ENCODE measurements at regions not wholly inside any gene's neighbourhood (a gene's known extent, or its start where the extent isn't known, plus 50 kb on each side); places are given as distances from the start of the nearest gene placed in this dataset.
"Not testable (repeated sequence)": the region's sequence is repeated elsewhere in the genome, so short reads cannot be mapped to it uniquely, and the experiment has no call there.

- Mint-ChIP-seq H3K4me3 (no peak overlapping the region), H3K9me3 (no peaks in the 10 kb centered on the region), H3K27me3 (peaks cover 10% of the 10 kb centered on the region), H3K36me3 (ENCODE audit: low read depth) (no peaks in the 10 kb centered on the region), H3K27ac (no peak overlapping the region), H3K4me1 (ENCODE audit: low read depth) (peaks cover 11% of the 10 kb centered on the region)
These were observed 210.6 kb upstream of the EGLN3 start for GRCh38 chr14:34161351-34162082.

- H3K36me3 Mint-ChIP-seq (ENCODE audit: low read depth), result no peaks in the 10 kb centered on the region
- H3K27ac Mint-ChIP-seq, result no peak overlapping the region
- H3K27me3 Mint-ChIP-seq, result peaks cover 4% of the 10 kb centered on the region
- no peaks in the 10 kb centered on the region for H3K9me3 Mint-ChIP-seq
- no peak overlapping the region for H3K4me3 Mint-ChIP-seq
- H3K4me1 Mint-ChIP-seq (ENCODE audit: low read depth), result peaks cover 11% of the 10 kb centered on the region
These were observed 209.7 kb upstream of the EGLN3 start for GRCh38 chr14:34160619-34161018.

GRCh38 chr14:34157651-34158050 lies 206.8 kb upstream of the EGLN3 start:
- Mint-ChIP-seq H3K36me3 (ENCODE audit: low read depth) (no peaks in the 10 kb centered on the region), H3K9me3 (no peaks in the 10 kb centered on the region), H3K27me3 (no peaks in the 10 kb centered on the region), H3K27ac (no peak overlapping the region), H3K4me3 (no peak overlapping the region), H3K4me1 (ENCODE audit: low read depth) (peaks cover 11% of the 10 kb centered on the region)

- peaks cover 9% of the 10 kb centered on the region for H3K9me3 Mint-ChIP-seq
- no peak overlapping the region for H3K4me3 Mint-ChIP-seq
- H3K27ac Mint-ChIP-seq, result no peak overlapping the region
- peaks cover 3% of the 10 kb centered on the region for H3K27me3 Mint-ChIP-seq
- H3K4me1 Mint-ChIP-seq (ENCODE audit: low read depth), result no peaks in the 10 kb centered on the region
- no peaks in the 10 kb centered on the region for H3K36me3 Mint-ChIP-seq (ENCODE audit: low read depth)
These were observed 196.6 kb upstream of the EGLN3 start for GRCh38 chr14:34147461-34147860.

GRCh38 chr14:34140127-34140526 lies 189.3 kb upstream of the EGLN3 start:
- peaks cover 11% of the 10 kb centered on the region for H3K27me3 Mint-ChIP-seq
- H3K9me3 Mint-ChIP-seq, result peaks cover 16% of the 10 kb centered on the region
- not testable (repeated sequence) for H3K4me1 Mint-ChIP-seq (ENCODE audit: low read depth); H3K36me3 Mint-ChIP-seq (ENCODE audit: low read depth); H3K4me3 Mint-ChIP-seq; H3K27ac Mint-ChIP-seq

GRCh38 chr14:34139160-34140121 lies 188.6 kb upstream of the EGLN3 start:
- not testable (repeated sequence) for H3K4me3 Mint-ChIP-seq; H3K27ac Mint-ChIP-seq; H3K9me3 Mint-ChIP-seq; H3K36me3 Mint-ChIP-seq (ENCODE audit: low read depth); H3K4me1 Mint-ChIP-seq (ENCODE audit: low read depth)
- H3K27me3 Mint-ChIP-seq, result peaks cover 11% of the 10 kb centered on the region

- Mint-ChIP-seq H3K4me1 (ENCODE audit: low read depth) (no peaks in the 10 kb centered on the region), H3K4me3 (no peak overlapping the region), H3K9me3 (peaks cover 8% of the 10 kb centered on the region), H3K27me3 (peaks cover 12% of the 10 kb centered on the region), H3K27ac (no peak overlapping the region), H3K36me3 (ENCODE audit: low read depth) (no peaks in the 10 kb centered on the region)
These were observed 187.3 kb upstream of the EGLN3 start for GRCh38 chr14:34138175-34138574.

- peaks cover 16% of the 10 kb centered on the region for H3K27me3 Mint-ChIP-seq
These were observed 186.3 kb upstream of the EGLN3 start for GRCh38 chr14:34137001-34137745.

GRCh38 chr14:34135492-34135891 lies 184.6 kb upstream of the EGLN3 start:
- H3K9me3 Mint-ChIP-seq, result peaks cover under 1% of the 10 kb centered on the region
- peaks cover 10% of the 10 kb centered on the region for H3K27me3 Mint-ChIP-seq
- H3K4me1 Mint-ChIP-seq (ENCODE audit: low read depth), result no peaks in the 10 kb centered on the region
- no peak overlapping the region for H3K27ac Mint-ChIP-seq
- H3K36me3 Mint-ChIP-seq (ENCODE audit: low read depth), result no peaks in the 10 kb centered on the region
- H3K4me3 Mint-ChIP-seq, result no peak overlapping the region

More at GRCh38 chr14:34137001-34137745, 186.3 kb upstream of the EGLN3 start:
- peaks cover 8% of the 10 kb centered on the region for H3K9me3 Mint-ChIP-seq
- H3K4me3 Mint-ChIP-seq, result no peak overlapping the region
- H3K36me3 Mint-ChIP-seq (ENCODE audit: low read depth), result no peaks in the 10 kb centered on the region
- no peak overlapping the region for H3K27ac Mint-ChIP-seq
- no peaks in the 10 kb centered on the region for H3K4me1 Mint-ChIP-seq (ENCODE audit: low read depth)

GRCh38 chr14:34134484-34134883 lies 183.6 kb upstream of the EGLN3 start:
- Mint-ChIP-seq H3K9me3 (no peaks in the 10 kb centered on the region), H3K27ac (no peak overlapping the region), H3K27me3 (peaks cover 10% of the 10 kb centered on the region), H3K36me3 (ENCODE audit: low read depth) (no peaks in the 10 kb centered on the region), H3K4me3 (no peak overlapping the region), H3K4me1 (ENCODE audit: low read depth) (no peaks in the 10 kb centered on the region)

- Mint-ChIP-seq H3K9me3 (no peaks in the 10 kb centered on the region), H3K27ac (no peak overlapping the region), H3K4me1 (ENCODE audit: low read depth) (no peaks in the 10 kb centered on the region), H3K27me3 (peaks cover 7% of the 10 kb centered on the region), H3K4me3 (no peak overlapping the region), H3K36me3 (ENCODE audit: low read depth) (no peaks in the 10 kb centered on the region)
These were observed 179.2 kb upstream of the EGLN3 start for GRCh38 chr14:34129927-34130552.

GRCh38 chr14:34128665-34129064 lies 177.8 kb upstream of the EGLN3 start:
- Mint-ChIP-seq H3K27ac (no peak overlapping the region), H3K9me3 (no peaks in the 10 kb centered on the region), H3K4me1 (ENCODE audit: low read depth) (no peaks in the 10 kb centered on the region), H3K4me3 (no peak overlapping the region), H3K36me3 (ENCODE audit: low read depth) (no peaks in the 10 kb centered on the region), H3K27me3 (peaks cover 7% of the 10 kb centered on the region)

GRCh38 chr14:34126586-34126985 lies 175.7 kb upstream of the EGLN3 start:
- peaks cover 5% of the 10 kb centered on the region for H3K27me3 Mint-ChIP-seq
- no peaks in the 10 kb centered on the region for H3K4me1 Mint-ChIP-seq (ENCODE audit: low read depth)
- H3K4me3 Mint-ChIP-seq, result no peak overlapping the region
- no peaks in the 10 kb centered on the region for H3K9me3 Mint-ChIP-seq
- no peaks in the 10 kb centered on the region for H3K36me3 Mint-ChIP-seq (ENCODE audit: low read depth)
- no peak overlapping the region for H3K27ac Mint-ChIP-seq

- no peaks in the 10 kb centered on the region for H3K4me1 Mint-ChIP-seq (ENCODE audit: low read depth)
- peaks cover 5% of the 10 kb centered on the region for H3K27me3 Mint-ChIP-seq
- H3K9me3 Mint-ChIP-seq, result no peaks in the 10 kb centered on the region
- no peak overlapping the region for H3K4me3 Mint-ChIP-seq
- H3K27ac Mint-ChIP-seq, result no peak overlapping the region
- no peaks in the 10 kb centered on the region for H3K36me3 Mint-ChIP-seq (ENCODE audit: low read depth)
These were observed 173.7 kb upstream of the EGLN3 start for GRCh38 chr14:34124585-34124984.

All from stimulated activated naive CD8-positive, alpha-beta T cell treated with anti-CD3 and anti-CD28 coated beads, Interleukin-15, Interleukin-2, amounts not matched to agents 100 ng/mL and 50 ng/mL, for 24 hours (primary cell).